OCI-LY3 (cell line): ENCODE measurements at regions not wholly inside any gene's neighbourhood (a gene's known extent, or its start where the extent isn't known, plus 50 kb on each side); places are given as distances from the start of the nearest gene placed in this dataset.
"Not testable (repeated sequence)": the region's sequence is repeated elsewhere in the genome, so short reads cannot be mapped to it uniquely, and the experiment has no call there.

Experiments
- EZH2phosphoT487 ChIP-seq: fragments of 200-600 bp; shearing (Covaris generic); IDR thresholded peaks from 2 replicates; pipeline ENCODE4 v1.6.1; 2018; ENCODE audit warnings: antibody characterized with exemption, mixed run types, low read depth
- TF ChIP-seq, protein P1 (sequence below): fragments of 200-600, 300-600 bp; sonication (generic); IDR thresholded peaks from 2 replicates; pipeline ENCODE4 v1.5.1; 2014; ENCODE audit warnings: antibody characterized with exemption, low read length, low read depth

DNA sequence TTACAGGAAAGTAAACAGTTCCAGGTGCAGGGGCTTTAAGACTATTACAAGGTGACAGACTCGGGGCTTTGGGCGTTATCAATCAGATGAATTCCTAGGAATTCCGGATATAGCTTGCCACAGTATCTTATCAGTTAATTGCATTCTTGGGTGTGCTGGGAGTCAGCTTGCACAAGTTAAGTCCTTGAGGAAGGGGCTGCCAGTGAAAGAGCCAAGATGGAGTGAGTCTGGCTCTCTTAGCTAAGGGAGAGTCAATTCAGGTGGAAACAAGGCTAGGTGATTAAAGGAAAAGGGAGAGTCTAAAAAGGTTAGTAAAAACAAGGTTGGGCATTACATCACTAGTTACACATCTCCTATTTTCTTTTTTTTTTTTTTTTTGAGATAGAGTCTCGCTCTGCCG lies 199.8 kb upstream of the PRSS16 start:
- TF ChIP-seq, protein P1, sequence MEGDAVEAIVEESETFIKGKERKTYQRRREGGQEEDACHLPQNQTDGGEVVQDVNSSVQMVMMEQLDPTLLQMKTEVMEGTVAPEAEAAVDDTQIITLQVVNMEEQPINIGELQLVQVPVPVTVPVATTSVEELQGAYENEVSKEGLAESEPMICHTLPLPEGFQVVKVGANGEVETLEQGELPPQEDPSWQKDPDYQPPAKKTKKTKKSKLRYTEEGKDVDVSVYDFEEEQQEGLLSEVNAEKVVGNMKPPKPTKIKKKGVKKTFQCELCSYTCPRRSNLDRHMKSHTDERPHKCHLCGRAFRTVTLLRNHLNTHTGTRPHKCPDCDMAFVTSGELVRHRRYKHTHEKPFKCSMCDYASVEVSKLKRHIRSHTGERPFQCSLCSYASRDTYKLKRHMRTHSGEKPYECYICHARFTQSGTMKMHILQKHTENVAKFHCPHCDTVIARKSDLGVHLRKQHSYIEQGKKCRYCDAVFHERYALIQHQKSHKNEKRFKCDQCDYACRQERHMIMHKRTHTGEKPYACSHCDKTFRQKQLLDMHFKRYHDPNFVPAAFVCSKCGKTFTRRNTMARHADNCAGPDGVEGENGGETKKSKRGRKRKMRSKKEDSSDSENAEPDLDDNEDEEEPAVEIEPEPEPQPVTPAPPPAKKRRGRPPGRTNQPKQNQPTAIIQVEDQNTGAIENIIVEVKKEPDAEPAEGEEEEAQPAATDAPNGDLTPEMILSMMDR = not testable (repeated sequence)
- not testable (repeated sequence) for TF ChIP-seq EZH2phosphoT487
